Activated B cell treated with CpG ODN at 0.5 μM for 24 hours (primary cell): ENCODE measurements at regions not wholly inside any gene's neighbourhood (a gene's known extent, or its start where the extent isn't known, plus 50 kb on each side); places are given as distances from the start of the nearest gene placed in this dataset.

ENCODE experiments used
- ATAC-seq: fragments of 200-7000 bp; cut with Tn5 transposase; one replicate; pipeline ENCODE4 v1.10.0; 2021; ENCODE audit warnings: low read depth, mild to moderate bottlenecking, moderate library complexity
- CTCF ChIA-PET: fragments of 350-600 bp; sonication (Branson Sonifier 250); formaldehyde crosslinking; loops from one replicate; lab custom pipeline; 2021; ENCODE audit warnings: antibody characterized with exemption; lab: Charles Lee
- POLR2A ChIA-PET: fragments of 350-600 bp; sonication (Branson Sonifier 250); formaldehyde crosslinking; loops from one replicate; lab custom pipeline; 2021; ENCODE audit warnings: antibody characterized with exemption; lab: Charles Lee
- DNase-seq: peaks from one replicate; pipeline ENCODE4 v3.0.0; 2022
- H3K27ac Mint-ChIP-seq: one replicate; pipeline ENCODE4 v1.8.0; 2020; ENCODE audit warnings: mixed read lengths
- H3K27me3 Mint-ChIP-seq: one replicate; pipeline ENCODE4 v1.8.0; 2021; ENCODE audit warnings: mixed read lengths
- H3K36me3 Mint-ChIP-seq: one replicate; pipeline ENCODE4 v1.8.0; 2021; ENCODE audit warnings: low read depth, mixed read lengths
- H3K4me1 Mint-ChIP-seq: one replicate; pipeline ENCODE4 v1.8.0; 2021; ENCODE audit warnings: mixed read lengths
- H3K4me3 Mint-ChIP-seq: one replicate; pipeline ENCODE4 v1.8.0; 2020; ENCODE audit warnings: mild to moderate bottlenecking, mixed read lengths
- H3K9me3 Mint-ChIP-seq: one replicate; pipeline ENCODE4 v1.8.0; 2020; ENCODE audit warnings: mixed read lengths
- CTCF ChIP-seq: fragments of 200-600 bp; IDR thresholded peaks from one replicate; pipeline ENCODE4 v1.8.0; 2022; ENCODE audit warnings: antibody characterized with exemption, mild to moderate bottlenecking
- intact Hi-C: fragments of 100-400 bp; cut with micrococcal nuclease; formaldehyde crosslinking; loops from one replicate; pipeline ENCODE4 v1.15.1; 2024

GRCh38 chr4:144289667-144290428 lies 149.3 kb upstream of the GYPA start:
- intact Hi-C loops: no loop called here
- DNase-seq (no peak), ATAC-seq (no peak)
- Mint-ChIP-seq H3K9me3 (no peaks in the 10 kb centered on the region), H3K27ac (no peak overlapping the region), H3K4me3 (no peak overlapping the region), H3K4me1 (no peaks in the 10 kb centered on the region), H3K27me3 (peaks cover 2% of the 10 kb centered on the region), H3K36me3 (no peaks in the 10 kb centered on the region)
- ChIA-PET CTCF (no interaction called here), POLR2A (interaction anchor here (0.6 kb wide), 1 partner anchor 344 kb away, joined by 5 read pairs; no protein-coding TSS in a partner anchor)
- no peak for TF ChIP-seq CTCF

GRCh38 chr4:144291164-144291563 lies 150.6 kb upstream of the GYPA start:
- no peak for ATAC-seq
- intact Hi-C loops: no loop called here
- no peaks in the 10 kb centered on the region for H3K9me3 Mint-ChIP-seq
- no peak for DNase-seq
- POLR2A ChIA-PET: no interaction called here
- no peak overlapping the region for H3K4me3 Mint-ChIP-seq
- no peaks in the 10 kb centered on the region for H3K4me1 Mint-ChIP-seq
- H3K27ac Mint-ChIP-seq: no peak overlapping the region
- H3K36me3 Mint-ChIP-seq: no peaks in the 10 kb centered on the region
- no peaks in the 10 kb centered on the region for H3K27me3 Mint-ChIP-seq
- TF ChIP-seq CTCF: no peak
- CTCF ChIA-PET: no interaction called here

GRCh38 chr4:144294211-144294610 lies 153.7 kb upstream of the GYPA start:
- Mint-ChIP-seq H3K27me3 (no peaks in the 10 kb centered on the region), H3K27ac (no peak overlapping the region), H3K9me3 (no peaks in the 10 kb centered on the region), H3K36me3 (no peaks in the 10 kb centered on the region), H3K4me3 (no peak overlapping the region), H3K4me1 (no peaks in the 10 kb centered on the region)
- ATAC-seq: no peak
- POLR2A ChIA-PET: no interaction called here
- DNase-seq: no peak
- intact Hi-C loops: no loop called here
- no peak for TF ChIP-seq CTCF
- CTCF ChIA-PET: no interaction called here

- Mint-ChIP-seq H3K9me3 (no peaks in the 10 kb centered on the region), H3K27ac (no peak overlapping the region), H3K36me3 (no peaks in the 10 kb centered on the region), H3K4me3 (no peak overlapping the region), H3K4me1 (no peaks in the 10 kb centered on the region), H3K27me3 (no peaks in the 10 kb centered on the region)
- CTCF ChIA-PET: no interaction called here
- DNase-seq (no peak), ATAC-seq (no peak)
- POLR2A ChIA-PET: no interaction called here
- TF ChIP-seq CTCF: no peak
- intact Hi-C loops: no loop called here
Observed at GRCh38 chr4:144295286-144295995, 154.9 kb upstream of the GYPA start.

- intact Hi-C loops: no loop called here
- Mint-ChIP-seq H3K36me3 (no peaks in the 10 kb centered on the region), H3K4me1 (no peaks in the 10 kb centered on the region), H3K27me3 (no peaks in the 10 kb centered on the region), H3K9me3 (no peaks in the 10 kb centered on the region), H3K4me3 (no peak overlapping the region), H3K27ac (no peak overlapping the region)
- no peak for TF ChIP-seq CTCF
- ChIA-PET CTCF (no interaction called here), POLR2A (no interaction called here)
- no peak for DNase-seq
- no peak for ATAC-seq
Observed at GRCh38 chr4:144296941-144297340, 156.4 kb upstream of the GYPA start.
